Astrocyte of the hippocampus (primary cell): ENCODE measurements at regions not wholly inside any gene's neighbourhood (a gene's known extent, or its start where the extent isn't known, plus 50 kb on each side); places are given as distances from the start of the nearest gene placed in this dataset.
A peak's percentile ranks its signal among the peaks of the same experiment; 100 is the strongest.

Experiments used
- DNase-seq: peaks from one replicate; pipeline ENCODE4 v3.0.0; 2011; ENCODE audit warnings: low read depth, low spot score

- DNase-seq, result no peak
Observed at GRCh38 chr1:195430826-195431225, 1177.4 kb downstream of the KCNT2 start.

GRCh38 chr1:195428927-195429326 lies 1179.3 kb downstream of the KCNT2 start:
- no peak for DNase-seq

GRCh38 chr1:195415584-195415983 lies 1192.7 kb downstream of the KCNT2 start:
- no peak for DNase-seq

DNA sequence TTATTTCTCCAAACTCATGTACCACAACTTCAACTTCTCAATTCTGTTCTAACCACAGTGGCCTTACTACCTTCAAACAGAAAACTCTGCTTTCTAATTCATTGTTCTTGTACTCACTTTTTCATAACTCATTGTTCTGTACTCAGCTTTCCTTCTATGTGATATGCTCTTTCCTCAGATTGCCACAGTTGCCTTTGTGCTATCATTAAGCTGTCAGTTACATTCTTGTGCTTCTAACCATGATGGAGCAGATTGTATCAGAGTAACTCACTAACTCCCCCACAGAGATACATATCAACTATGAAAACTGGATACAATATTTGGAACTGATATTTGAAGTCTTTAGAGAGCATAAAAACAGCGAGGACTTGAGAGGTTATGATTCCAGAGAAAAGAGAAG lies 1213.7 kb downstream of the KCNT2 start:
- DNase-seq, result no peak

DNA sequence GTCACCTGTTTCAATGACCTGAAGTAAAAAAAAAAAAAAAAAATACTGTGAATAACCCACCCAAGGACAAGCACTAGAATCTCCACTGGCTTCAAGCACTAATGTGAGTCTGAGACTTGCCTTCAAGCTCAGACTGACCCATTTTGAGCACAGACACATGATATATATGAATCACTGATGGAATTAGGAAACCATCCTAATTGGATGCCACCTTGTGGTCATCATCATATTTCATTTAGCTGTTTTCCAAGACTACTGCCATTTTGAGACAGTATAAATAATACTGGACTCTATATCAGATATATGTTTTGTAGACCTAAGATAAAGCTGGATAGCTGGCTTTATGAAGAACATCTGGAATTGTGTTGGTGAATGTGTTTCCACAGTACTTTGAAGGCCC lies 1232.0 kb downstream of the KCNT2 start:
- no peak for DNase-seq

DNA sequence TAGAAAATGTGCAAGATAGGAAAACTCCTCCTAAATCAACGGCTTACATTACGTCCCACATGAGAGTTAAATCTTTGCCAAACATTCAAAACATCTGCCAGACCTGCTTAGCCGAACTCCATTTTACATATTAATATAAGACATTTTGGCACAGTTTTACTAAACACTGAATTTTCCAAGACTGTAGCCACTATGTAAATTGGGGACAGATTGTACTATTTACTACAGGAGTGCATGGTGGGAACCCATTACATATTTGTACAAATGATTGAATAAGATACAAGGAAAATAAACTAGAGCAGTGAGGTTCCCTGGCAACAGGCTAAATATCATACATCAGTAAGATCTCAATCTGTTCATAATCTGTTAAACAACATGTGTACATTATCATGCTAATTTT lies 1234.4 kb downstream of the KCNT2 start:
- DNase-seq, result no peak

DNA sequence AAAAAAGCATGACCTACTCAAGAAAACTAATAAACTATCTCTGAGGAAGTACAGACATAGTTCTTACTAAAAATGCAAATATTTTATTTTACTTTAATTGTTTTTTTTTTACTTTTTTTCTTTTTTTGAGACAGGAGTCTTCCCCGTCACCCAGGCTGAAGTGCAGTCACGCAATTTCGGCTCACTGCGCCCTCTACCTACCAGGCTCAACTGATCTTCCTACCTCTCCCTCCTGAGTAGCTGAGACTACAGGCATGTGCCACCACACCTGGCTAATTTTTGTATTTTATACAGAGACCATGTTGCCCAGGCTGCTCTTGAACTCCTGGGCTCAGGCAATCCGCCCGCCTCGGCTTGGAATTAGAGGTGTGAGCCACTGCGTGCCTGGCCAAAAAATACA lies 1263.1 kb downstream of the KCNT2 start:
- no peak for DNase-seq

- DNase-seq, result no peak
Observed at GRCh38 chr1:195337646-195338045, 1270.6 kb downstream of the KCNT2 start.

DNA sequence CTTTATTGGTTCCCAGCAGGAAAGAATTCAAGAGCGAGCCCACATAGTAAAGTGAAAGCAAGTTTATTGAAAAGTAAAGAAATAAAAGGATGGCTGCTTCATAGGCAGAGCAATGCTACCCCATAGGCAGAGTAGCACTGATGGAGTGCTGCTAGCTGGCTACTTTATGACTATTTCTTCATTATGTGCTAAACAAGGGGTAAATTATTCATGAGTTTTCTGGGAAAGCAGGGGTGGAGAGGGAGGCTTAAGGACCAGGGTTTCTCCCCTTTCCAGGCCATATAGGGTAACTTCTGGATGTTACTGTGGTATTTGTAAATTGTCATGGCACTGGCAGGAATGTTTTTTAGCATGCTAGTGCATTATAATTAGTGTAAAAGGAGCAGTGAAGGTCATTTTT lies 1271.4 kb downstream of the KCNT2 start:
- DNase-seq, result peak; percentile 13

- no peak for DNase-seq
Observed at GRCh38 chr1:195335541-195335940, 1272.7 kb downstream of the KCNT2 start.

GRCh38 chr1:195332102-195332501 lies 1276.1 kb downstream of the KCNT2 start:
- DNase-seq, result no peak

DNA sequence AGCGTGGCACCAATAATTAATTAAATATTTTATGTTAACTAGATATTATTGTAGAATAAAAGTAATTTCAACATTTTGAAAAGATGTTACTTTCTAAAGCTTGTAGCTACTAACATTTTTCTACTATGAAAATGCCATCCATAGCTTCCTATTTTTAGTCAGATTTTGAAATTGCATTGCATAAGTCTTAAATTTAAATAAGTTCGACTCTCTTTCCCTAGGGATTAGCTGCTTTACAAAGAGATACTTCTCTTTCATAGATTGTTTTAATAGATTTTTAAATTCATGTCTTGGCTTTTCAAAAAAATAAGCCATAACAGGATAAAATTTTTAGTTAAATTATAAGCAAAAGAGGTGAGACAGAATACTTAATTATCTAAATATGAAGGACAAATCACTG lies 1279.6 kb downstream of the KCNT2 start:
- no peak for DNase-seq

DNA sequence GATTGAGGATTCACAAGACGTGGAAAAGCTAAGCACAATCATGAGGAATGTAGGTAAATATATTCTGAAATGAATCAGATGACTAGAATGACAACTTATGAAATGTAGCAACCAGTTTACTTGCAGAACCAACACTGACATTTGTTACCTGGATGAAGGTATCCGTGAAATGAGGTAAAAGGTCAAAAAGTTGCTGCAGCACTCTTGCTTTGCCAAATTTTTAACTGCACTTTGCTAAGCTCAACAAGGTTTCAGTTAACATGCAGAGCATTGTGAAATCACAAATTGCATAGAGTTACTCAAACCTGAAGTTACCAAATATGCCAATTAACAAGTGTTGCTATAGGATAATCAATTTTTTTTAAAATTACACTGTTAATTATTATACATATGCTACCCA lies 1280.1 kb downstream of the KCNT2 start:
- DNase-seq, result no peak

DNA sequence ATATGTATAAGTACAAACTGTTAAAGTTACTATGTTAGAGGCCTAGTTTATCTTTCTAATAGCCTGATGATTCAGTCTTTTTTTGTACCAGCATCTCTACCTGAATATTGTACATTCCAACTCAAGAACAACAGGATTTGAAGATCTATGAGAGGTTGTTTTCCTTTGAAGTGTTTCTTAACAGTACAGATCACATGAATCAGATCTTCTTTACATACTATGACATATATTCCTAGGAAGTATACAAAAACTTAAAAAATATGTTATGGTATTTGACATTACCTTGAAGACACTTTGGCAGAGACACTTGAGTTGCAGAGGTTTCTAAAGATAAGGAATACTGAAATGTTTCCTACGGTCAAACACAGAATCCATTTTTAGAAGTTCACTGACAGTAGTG lies 1280.9 kb downstream of the KCNT2 start:
- no peak for DNase-seq

DNA sequence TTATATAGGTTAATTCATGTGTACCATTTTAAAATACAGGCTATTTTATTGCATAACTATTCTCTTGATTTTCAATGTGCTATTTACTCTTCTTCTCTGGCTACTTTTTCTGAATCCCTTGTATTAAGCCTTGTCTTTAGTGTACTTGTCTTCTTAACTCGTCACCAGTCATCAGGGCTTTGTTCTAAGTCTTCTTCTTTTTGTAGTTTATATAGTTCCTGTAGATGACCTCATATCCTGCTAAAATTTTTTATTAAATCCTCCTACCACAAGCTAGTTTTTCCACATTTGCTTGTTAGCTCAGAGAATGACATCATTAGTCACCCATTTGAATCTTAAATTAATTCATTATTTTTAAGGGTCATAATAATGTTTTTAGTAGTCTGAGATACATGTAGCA lies 1281.9 kb downstream of the KCNT2 start:
- DNase-seq, result no peak

DNA sequence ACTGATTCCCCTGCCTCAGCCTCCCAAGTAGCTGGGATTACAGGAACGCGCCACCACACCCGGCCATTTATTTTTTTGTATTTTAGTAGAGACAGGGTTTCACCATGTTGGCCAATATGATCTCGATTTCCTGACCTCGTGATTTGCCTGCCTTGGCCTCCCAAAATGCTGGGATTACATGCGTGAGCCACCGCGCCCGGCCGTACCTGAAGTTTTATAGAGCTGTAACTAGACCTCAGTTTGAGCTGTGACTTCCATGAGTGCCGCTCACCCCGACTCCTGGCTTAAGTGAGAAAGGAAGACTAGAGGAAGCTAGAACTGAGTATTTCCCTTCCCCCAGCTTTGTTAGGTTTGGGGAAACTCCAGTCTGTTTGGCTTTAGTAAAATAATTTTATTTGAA lies 1283.1 kb downstream of the KCNT2 start:
- no peak for DNase-seq

- no peak for DNase-seq
Observed at GRCh38 chr1:195306281-195306680, 1302.0 kb downstream of the KCNT2 start.

DNA sequence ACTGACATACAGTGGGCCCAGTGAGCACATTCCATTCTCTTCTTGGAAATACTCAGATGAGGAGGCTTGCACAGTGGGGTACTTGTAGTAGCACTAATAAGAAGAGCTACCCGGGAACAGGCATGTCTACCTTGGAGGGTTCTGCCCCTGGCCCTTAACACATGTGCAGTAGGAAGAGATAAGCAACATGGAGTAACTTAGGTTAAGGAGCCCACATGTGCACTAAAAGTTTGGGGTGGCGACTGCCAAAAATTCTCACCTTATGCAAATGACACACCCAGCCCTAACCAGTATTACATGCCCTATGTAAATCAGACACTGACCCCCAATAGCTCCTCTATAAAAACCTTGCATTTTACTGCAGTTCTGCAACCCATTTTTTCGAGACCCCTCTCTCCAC lies 1313.3 kb downstream of the KCNT2 start:
- DNase-seq, result no peak

GRCh38 chr1:195278644-195279043 lies 1329.6 kb downstream of the KCNT2 start:
- no peak for DNase-seq

GRCh38 chr1:195275710-195276109 lies 1332.5 kb downstream of the KCNT2 start:
- DNase-seq, result no peak

GRCh38 chr1:195251900-195252299 lies 1356.3 kb downstream of the KCNT2 start:
- DNase-seq, result no peak

GRCh38 chr1:195243492-195243891 lies 1364.7 kb downstream of the KCNT2 start:
- DNase-seq, result no peak

DNA sequence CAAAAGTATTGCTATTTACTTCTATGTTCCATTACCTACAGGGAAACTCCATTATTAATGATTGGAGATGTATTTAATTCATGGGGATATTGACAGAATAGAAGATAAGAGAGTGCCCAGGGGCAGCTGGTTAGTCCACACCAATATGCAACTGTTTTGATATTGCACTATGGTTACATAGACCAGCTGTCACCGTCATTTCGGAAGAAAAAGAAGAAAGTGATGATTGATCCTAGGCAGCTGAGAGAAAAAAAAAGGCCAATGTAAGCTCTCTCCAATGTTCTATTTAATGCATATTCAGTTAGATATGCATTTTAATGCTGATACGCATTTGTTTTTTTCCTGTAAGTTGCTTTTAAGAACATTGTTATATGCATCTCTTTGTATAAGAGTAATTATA lies 1367.2 kb downstream of the KCNT2 start:
- no peak for DNase-seq

DNA sequence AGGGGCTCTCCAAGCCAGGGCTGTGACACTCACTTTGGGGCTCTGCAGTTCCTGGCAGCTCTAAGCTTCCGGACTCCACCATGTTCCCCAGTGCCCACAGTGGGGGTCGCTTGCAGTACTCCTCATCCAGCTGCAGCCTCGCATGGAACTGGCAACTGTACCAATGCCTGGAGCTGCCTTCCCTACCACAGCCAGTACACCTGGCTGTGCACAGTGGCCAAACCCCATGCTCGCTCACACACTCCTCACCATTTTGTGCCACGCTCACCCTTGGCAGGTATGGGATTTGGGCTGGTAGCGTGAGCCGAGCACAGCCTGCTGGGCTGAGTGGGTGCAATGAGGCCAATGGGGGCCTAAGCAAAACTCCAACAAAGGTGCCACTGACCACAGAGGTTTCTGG lies 1369.9 kb downstream of the KCNT2 start:
- no peak for DNase-seq
